ENCODE measurements at regions not wholly inside any gene's neighbourhood (a gene's known extent, or its start where the extent isn't known, plus 50 kb on each side); places are given as distances from the start of the nearest gene placed in this dataset.

DNA sequence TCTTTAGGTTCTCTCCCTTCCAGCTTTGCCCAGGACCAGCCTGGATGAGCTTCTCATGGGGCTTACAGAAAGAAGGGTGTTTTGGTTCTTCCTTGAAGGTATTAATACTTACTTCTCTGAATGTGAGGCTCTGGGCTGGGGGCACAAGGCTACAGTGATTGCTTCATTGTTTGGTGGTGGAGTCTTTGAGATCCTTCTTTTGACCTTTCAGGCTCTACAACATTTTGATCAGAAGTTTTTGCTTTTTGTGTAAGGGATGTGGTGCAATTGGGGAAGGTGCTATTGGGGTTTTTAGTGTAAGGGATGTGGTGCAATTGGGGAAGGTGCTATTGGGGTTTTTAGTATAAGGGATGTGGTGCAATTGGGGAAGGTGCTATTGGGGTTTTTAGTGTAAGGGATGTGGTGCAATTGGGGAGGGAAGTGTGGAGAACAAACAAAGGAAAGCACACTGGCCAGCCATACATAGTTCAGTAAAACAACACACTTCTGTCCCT lies 103.6 kb upstream of the IVNS1ABP start:
- H3K27me3 Mint-ChIP-seq (ENCODE audit: low read depth) = no peaks in the 10 kb centered on the region
- peaks cover 23% of the 10 kb centered on the region for H3K4me1 Mint-ChIP-seq (ENCODE audit: low read depth)
- no peak overlapping the region for H3K4me3 Mint-ChIP-seq (ENCODE audit: unreplicated experiment)
- no peaks in the 10 kb centered on the region for H3K9me3 Mint-ChIP-seq (ENCODE audit: low read depth)
- H3K36me3 Mint-ChIP-seq (ENCODE audit: low read depth) = no peaks in the 10 kb centered on the region
- H3K27ac Mint-ChIP-seq (ENCODE audit: unreplicated experiment) = no peak overlapping the region
- DNase-seq (ENCODE audit: low spot score) = no peak
- no peak for TF ChIP-seq CTCF (IDR thresholded peaks at IDR 0.05)

- no peak overlapping the region for H3K27ac Mint-ChIP-seq (ENCODE audit: unreplicated experiment)
- no peaks in the 10 kb centered on the region for H3K9me3 Mint-ChIP-seq (ENCODE audit: low read depth)
- no peak overlapping the region for H3K4me3 Mint-ChIP-seq (ENCODE audit: unreplicated experiment)
- DNase-seq (ENCODE audit: low spot score) = no peak
- no peak for TF ChIP-seq CTCF (IDR thresholded peaks at IDR 0.05)
- no peaks in the 10 kb centered on the region for H3K27me3 Mint-ChIP-seq (ENCODE audit: low read depth)
- peaks cover 23% of the 10 kb centered on the region for H3K4me1 Mint-ChIP-seq (ENCODE audit: low read depth)
- H3K36me3 Mint-ChIP-seq (ENCODE audit: low read depth) = no peaks in the 10 kb centered on the region
These were observed 102.7 kb upstream of the IVNS1ABP start for GRCh38 chr1:185419718-185420117.

DNA sequence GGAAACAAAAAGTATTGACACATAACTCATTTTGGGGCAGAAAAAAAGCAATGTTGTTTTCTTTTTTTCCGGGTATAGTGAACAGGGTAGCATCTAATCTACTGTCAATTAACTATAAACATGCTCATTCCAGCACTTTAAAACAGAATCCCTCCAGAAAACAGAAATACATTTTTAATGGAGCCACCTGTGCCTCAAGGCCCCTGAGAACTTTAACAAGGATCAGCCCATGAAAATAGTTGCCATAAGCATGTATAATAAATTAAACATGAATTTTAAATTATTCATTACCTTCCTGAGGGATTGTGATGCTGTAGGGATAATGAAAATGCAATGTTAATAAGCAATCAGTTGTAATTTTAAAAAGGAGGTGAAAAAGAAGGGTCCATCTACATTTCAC lies 101.4 kb upstream of the IVNS1ABP start:
- Mint-ChIP-seq H3K36me3 (ENCODE audit: low read depth) (no peaks in the 10 kb centered on the region), H3K9me3 (ENCODE audit: low read depth) (no peaks in the 10 kb centered on the region), H3K27ac (ENCODE audit: unreplicated experiment) (no peak overlapping the region), H3K4me1 (ENCODE audit: low read depth) (peaks cover 23% of the 10 kb centered on the region), H3K27me3 (ENCODE audit: low read depth) (no peaks in the 10 kb centered on the region), H3K4me3 (ENCODE audit: unreplicated experiment) (no peak overlapping the region)
- no peak for TF ChIP-seq CTCF (IDR thresholded peaks at IDR 0.05)
- no peak for DNase-seq (ENCODE audit: low spot score)

DNA sequence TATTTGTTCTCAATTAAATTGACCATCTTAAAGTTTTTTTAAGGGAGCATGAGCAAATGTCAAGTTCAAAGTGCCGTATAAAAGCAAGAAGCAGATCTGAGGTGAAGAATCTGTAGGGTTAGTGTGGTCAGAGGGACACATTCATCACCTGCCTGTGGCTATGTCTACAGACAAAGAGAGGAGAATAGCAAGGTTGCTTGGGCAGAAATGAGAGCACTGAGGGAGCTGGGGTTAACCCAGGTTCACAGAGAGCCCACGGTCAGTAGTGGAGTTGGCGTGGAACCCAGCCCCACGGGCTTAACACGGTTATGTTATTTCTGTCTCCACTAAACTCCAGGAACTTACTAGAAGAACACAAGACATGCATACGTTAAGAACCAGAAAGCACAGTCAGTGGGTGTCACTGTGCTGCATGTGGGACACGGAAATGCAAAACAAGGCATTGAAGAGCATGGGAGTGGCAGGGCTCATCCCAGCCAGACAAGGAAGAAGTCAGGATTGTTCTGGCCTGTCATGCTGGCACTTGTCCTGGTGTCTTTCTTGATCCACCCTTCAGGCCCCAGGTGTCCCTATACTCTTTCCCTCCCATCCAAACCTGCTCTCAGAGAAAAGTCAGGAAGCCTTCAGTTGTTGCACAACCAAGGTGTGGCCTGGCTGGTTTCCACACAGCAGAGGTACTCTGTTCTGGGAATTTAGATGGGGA lies 95.5 kb upstream of the IVNS1ABP start:
- Mint-ChIP-seq H3K27ac (ENCODE audit: unreplicated experiment) (no peak overlapping the region), H3K27me3 (ENCODE audit: low read depth) (no peaks in the 10 kb centered on the region), H3K4me3 (ENCODE audit: unreplicated experiment) (no peak overlapping the region), H3K4me1 (ENCODE audit: low read depth) (peaks cover 34% of the 10 kb centered on the region), H3K36me3 (ENCODE audit: low read depth) (no peaks in the 10 kb centered on the region), H3K9me3 (ENCODE audit: low read depth) (peaks cover 5% of the 10 kb centered on the region)
- no peak for TF ChIP-seq CTCF (IDR thresholded peaks at IDR 0.05)
- no peak for DNase-seq (ENCODE audit: low spot score)

- Mint-ChIP-seq H3K27ac (ENCODE audit: unreplicated experiment) (no peak overlapping the region), H3K4me3 (ENCODE audit: unreplicated experiment) (no peak overlapping the region), H3K9me3 (ENCODE audit: low read depth) (peaks cover 8% of the 10 kb centered on the region), H3K27me3 (ENCODE audit: low read depth) (no peaks in the 10 kb centered on the region), H3K36me3 (ENCODE audit: low read depth) (no peaks in the 10 kb centered on the region), H3K4me1 (ENCODE audit: low read depth) (peaks cover 41% of the 10 kb centered on the region)
- DNase-seq (ENCODE audit: low spot score) = no peak
- no peak for TF ChIP-seq CTCF (IDR thresholded peaks at IDR 0.05)
These were observed 92.9 kb upstream of the IVNS1ABP start for GRCh38 chr1:185409763-185410528.
